ENCODE measurements at regions not wholly inside any gene's neighbourhood (a gene's known extent, or its start where the extent isn't known, plus 50 kb on each side); places are given as distances from the start of the nearest gene placed in this dataset.
"Not testable (repeated sequence)": the region's sequence is repeated elsewhere in the genome, so short reads cannot be mapped to it uniquely, and the experiment has no call there.

- DNase-seq = no peak
Measured at GRCh38 chr20:1825507-1825906, 69.7 kb upstream of the SIRPA start.

GRCh38 chr20:1824834-1825233 is 70.4 kb upstream of the SIRPA start:
- DNase-seq = no peak

- DNase-seq = no peak
Measured at GRCh38 chr20:1824181-1824580, 71.0 kb upstream of the SIRPA start.

GRCh38 chr20:1823450-1823844 is 71.8 kb upstream of the SIRPA start:
- no peak for DNase-seq

GRCh38 chr20:1822564-1823449 is 72.4 kb upstream of the SIRPA start:
- DNase-seq = no peak

- no peak for DNase-seq
Measured at GRCh38 chr20:1820138-1821079, 74.8 kb upstream of the SIRPA start.

- DNase-seq = no peak
Measured at GRCh38 chr20:1819311-1820137, 75.7 kb upstream of the SIRPA start.

GRCh38 chr20:1818895-1819294 is 76.3 kb upstream of the SIRPA start:
- no peak for DNase-seq

- no peak for DNase-seq
Measured at GRCh38 chr20:1818247-1818840, 76.9 kb upstream of the SIRPA start.

- no peak for DNase-seq
Measured at GRCh38 chr20:1817577-1818211, 77.5 kb upstream of the SIRPA start.

- no peak for DNase-seq
Measured at GRCh38 chr20:1816384-1817381, 78.5 kb upstream of the SIRPA start.

- no peak for DNase-seq
Measured at GRCh38 chr20:1815502-1816085, 79.6 kb upstream of the SIRPA start.

GRCh38 chr20:1814861-1815260 is 80.3 kb upstream of the SIRPA start:
- not testable (repeated sequence) for DNase-seq

GRCh38 chr20:1813674-1814635 is 81.3 kb upstream of the SIRPA start:
- DNase-seq = no peak

GRCh38 chr20:1813101-1813529 is 82.1 kb upstream of the SIRPA start:
- DNase-seq = no peak

- no peak for DNase-seq
Measured at GRCh38 chr20:1811621-1812498, 83.3 kb upstream of the SIRPA start.

GRCh38 chr20:1810926-1811620 is 84.1 kb upstream of the SIRPA start:
- no peak for DNase-seq

Data from NCI-H1092 treated with DMSO at 0.1 percent for 48 hours (cell line).